HFFc6 (cell line): ENCODE measurements at regions not wholly inside any gene's neighbourhood (a gene's known extent, or its start where the extent isn't known, plus 50 kb on each side); places are given as distances from the start of the nearest gene placed in this dataset.
A peak's percentile ranks its signal among the peaks of the same experiment; 100 is the strongest.

Experiments used
- DNase-seq: peaks from one replicate; pipeline ENCODE4 v3.0.0-alpha.2; 2018
- H3K27ac Mint-ChIP-seq: 2 replicates; pipeline ENCODE4 v1.8.0; 2020; ENCODE audit warnings: mild to moderate bottlenecking, mixed read lengths
- H3K27me3 Mint-ChIP-seq: 2 replicates; pipeline ENCODE4 v1.8.0; 2021; ENCODE audit warnings: mild to moderate bottlenecking, moderate library complexity, mixed read lengths; ENCODE audit not compliant: insufficient read depth
- H3K36me3 Mint-ChIP-seq: 2 replicates; pipeline ENCODE4 v1.8.0; 2021; ENCODE audit warnings: low read depth, mixed read lengths
- H3K4me1 Mint-ChIP-seq: 2 replicates; pipeline ENCODE4 v1.8.0; 2020; ENCODE audit warnings: low read depth, mixed read lengths
- H3K4me3 Mint-ChIP-seq: 2 replicates; pipeline ENCODE4 v1.8.0; 2020; ENCODE audit warnings: mild to moderate bottlenecking, moderate library complexity, mixed read lengths
- H3K9me3 Mint-ChIP-seq: 2 replicates; pipeline ENCODE4 v1.8.0; 2020; ENCODE audit warnings: mild to moderate bottlenecking, mixed read lengths
- TF ChIP-seq, protein P1 (sequence below): fragments of 200-600 bp; sonication (generic); IDR thresholded peaks from 2 replicates; pipeline ENCODE4 v1.5.0; 2021; ENCODE audit warnings: antibody characterized with exemption, mild to moderate bottlenecking

DNA sequence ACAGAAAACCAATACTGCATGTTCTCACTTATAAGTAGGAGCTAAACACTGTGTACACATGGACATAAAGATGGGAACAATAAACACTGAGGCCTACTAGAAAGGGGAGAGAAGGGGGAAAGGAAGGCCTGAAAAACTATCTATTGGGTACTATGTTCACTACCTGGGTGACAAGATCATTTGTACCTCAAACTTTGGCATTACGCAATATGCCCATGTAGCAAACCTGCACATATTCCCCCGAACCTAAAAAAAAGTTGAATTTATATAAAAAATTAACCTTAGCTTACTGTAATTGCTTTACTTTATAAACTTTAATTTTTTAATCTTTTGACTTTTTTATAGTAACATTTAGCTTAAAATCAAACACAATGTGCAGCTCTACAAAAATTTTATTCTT, 237.6 kb upstream of the ATP10B start:
- H3K4me1 Mint-ChIP-seq: peaks cover 45% of the 10 kb centered on the region; the same call in 1 of the 2 replicates
- H3K27ac Mint-ChIP-seq: no peak overlapping the region
- peaks cover 14% of the 10 kb centered on the region for H3K9me3 Mint-ChIP-seq
- H3K4me3 Mint-ChIP-seq: no peak overlapping the region
- H3K27me3 Mint-ChIP-seq: no peaks in the 10 kb centered on the region; the same call in 1 of the 2 replicates
- peaks cover 7% of the 10 kb centered on the region; the same call in 1 of the 2 replicates for H3K36me3 Mint-ChIP-seq
- DNase-seq: no peak
- TF ChIP-seq, protein P1, sequence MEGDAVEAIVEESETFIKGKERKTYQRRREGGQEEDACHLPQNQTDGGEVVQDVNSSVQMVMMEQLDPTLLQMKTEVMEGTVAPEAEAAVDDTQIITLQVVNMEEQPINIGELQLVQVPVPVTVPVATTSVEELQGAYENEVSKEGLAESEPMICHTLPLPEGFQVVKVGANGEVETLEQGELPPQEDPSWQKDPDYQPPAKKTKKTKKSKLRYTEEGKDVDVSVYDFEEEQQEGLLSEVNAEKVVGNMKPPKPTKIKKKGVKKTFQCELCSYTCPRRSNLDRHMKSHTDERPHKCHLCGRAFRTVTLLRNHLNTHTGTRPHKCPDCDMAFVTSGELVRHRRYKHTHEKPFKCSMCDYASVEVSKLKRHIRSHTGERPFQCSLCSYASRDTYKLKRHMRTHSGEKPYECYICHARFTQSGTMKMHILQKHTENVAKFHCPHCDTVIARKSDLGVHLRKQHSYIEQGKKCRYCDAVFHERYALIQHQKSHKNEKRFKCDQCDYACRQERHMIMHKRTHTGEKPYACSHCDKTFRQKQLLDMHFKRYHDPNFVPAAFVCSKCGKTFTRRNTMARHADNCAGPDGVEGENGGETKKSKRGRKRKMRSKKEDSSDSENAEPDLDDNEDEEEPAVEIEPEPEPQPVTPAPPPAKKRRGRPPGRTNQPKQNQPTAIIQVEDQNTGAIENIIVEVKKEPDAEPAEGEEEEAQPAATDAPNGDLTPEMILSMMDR: no peak

DNA sequence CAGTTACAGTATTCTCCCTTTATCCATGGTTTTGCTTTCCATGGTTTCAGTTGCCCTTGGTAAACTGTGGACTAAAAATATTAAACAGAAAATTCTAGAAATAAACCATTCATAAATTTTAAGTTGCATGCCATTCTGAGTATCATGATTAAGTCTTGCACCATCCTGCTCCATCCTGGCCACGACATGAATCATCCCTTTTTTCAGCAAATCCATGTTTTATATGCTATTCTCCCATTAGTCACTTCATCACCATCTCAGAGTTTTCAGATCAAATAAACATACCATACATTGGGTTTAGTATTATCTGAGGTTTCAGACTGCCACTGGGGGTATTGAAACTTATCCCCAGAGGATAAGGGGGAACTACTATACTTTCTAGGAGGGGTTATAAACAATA, 234.4 kb upstream of the ATP10B start:
- DNase-seq: peak; percentile 6
- H3K9me3 Mint-ChIP-seq: no peaks in the 10 kb centered on the region; the same call in 1 of the 2 replicates
- H3K36me3 Mint-ChIP-seq: no peaks in the 10 kb centered on the region
- peak overlapping the region; percentile 42; the same call in 1 of the 2 replicates for H3K27ac Mint-ChIP-seq
- TF ChIP-seq, protein P1: no peak
- peak overlapping the region; percentile 75; the same call in 1 of the 2 replicates for H3K4me3 Mint-ChIP-seq
- H3K4me1 Mint-ChIP-seq: peaks cover 28% of the 10 kb centered on the region; the same call in 1 of the 2 replicates
- no peaks in the 10 kb centered on the region; the same call in 1 of the 2 replicates for H3K27me3 Mint-ChIP-seq

DNA sequence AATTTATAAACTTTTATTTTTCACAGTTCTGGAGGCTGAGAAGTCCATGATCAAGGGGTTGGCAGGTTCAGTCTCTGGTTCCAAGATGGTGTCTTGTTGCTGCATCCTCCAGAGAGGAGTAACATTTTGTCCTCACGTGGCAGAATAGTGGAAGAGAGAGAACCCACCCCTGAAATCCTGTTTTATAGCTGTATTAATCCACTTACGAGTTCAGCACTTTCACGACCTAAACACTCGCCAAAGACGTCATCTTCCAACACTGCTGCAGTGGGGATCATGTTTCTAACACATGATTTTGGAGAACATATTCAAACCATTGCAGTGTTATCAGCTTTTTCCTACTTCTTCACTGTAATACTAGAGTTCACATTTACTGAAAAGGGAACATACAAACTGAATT, 233.0 kb upstream of the ATP10B start:
- Mint-ChIP-seq H3K27me3 (no peaks in the 10 kb centered on the region; the same call in 1 of the 2 replicates), H3K4me3 (no peak overlapping the region), H3K4me1 (peaks cover 28% of the 10 kb centered on the region; the same call in 1 of the 2 replicates), H3K9me3 (no peaks in the 10 kb centered on the region; the same call in 1 of the 2 replicates), H3K36me3 (no peaks in the 10 kb centered on the region), H3K27ac (no peak overlapping the region)
- DNase-seq: no peak
- TF ChIP-seq, protein P1: no peak

DNA sequence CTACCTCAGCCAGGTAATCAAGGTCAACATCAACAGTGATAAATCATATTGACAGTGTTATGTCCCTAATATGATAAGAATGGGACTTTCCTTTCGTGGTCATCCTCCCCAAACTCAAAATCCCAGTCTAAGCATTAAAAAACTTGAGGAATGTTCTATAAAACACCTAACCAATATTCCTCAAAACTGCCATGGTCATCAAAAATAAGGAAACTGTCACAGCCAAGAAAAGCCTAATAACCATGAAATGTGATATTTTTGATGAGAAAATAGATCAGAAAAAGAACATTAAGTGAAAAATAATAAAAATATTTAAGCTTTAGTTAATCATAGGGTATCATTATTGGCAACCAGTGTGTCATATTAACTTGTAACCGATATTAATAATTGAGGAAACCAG, 232.1 kb upstream of the ATP10B start:
- Mint-ChIP-seq H3K27ac (no peak overlapping the region), H3K4me1 (peaks cover 28% of the 10 kb centered on the region; the same call in 1 of the 2 replicates), H3K36me3 (no peaks in the 10 kb centered on the region), H3K9me3 (no peaks in the 10 kb centered on the region; the same call in 1 of the 2 replicates), H3K27me3 (no peaks in the 10 kb centered on the region; the same call in 1 of the 2 replicates), H3K4me3 (no peak overlapping the region)
- DNase-seq: no peak
- TF ChIP-seq, protein P1: no peak

DNA sequence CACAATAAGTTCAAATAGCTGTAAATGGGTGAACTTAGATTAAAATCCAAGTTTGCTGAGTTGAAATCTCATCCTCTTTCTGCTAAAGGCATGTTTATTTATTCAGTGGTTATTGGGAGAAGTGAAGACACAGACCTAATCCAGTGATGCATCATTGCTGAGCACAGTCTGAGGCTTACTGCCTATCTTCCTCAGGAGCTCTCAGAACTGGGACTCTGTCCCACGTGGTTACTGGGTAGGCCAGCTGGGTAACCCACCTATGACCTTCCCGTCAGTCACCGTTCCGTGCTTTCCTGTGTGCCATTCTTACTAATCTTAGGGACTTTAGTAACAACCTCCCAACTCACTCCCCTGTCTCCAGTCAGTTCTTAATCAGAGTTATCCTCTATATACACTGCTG, 226.8 kb upstream of the ATP10B start:
- H3K27ac Mint-ChIP-seq: no peak overlapping the region; the same call in 1 of the 2 replicates
- TF ChIP-seq, protein P1: no peak
- H3K4me1 Mint-ChIP-seq: no peaks in the 10 kb centered on the region; the same call in 1 of the 2 replicates

More for the DNA sequence above, 226.8 kb upstream of the ATP10B start:
- Mint-ChIP-seq H3K9me3 (no peaks in the 10 kb centered on the region; the same call in 1 of the 2 replicates), H3K36me3 (no peaks in the 10 kb centered on the region), H3K27me3 (no peaks in the 10 kb centered on the region), H3K4me3 (no peak overlapping the region)
- DNase-seq: no peak
